ENCODE measurements at regions not wholly inside any gene's neighbourhood (a gene's known extent, or its start where the extent isn't known, plus 50 kb on each side); places are given as distances from the start of the nearest gene placed in this dataset.

DNA sequence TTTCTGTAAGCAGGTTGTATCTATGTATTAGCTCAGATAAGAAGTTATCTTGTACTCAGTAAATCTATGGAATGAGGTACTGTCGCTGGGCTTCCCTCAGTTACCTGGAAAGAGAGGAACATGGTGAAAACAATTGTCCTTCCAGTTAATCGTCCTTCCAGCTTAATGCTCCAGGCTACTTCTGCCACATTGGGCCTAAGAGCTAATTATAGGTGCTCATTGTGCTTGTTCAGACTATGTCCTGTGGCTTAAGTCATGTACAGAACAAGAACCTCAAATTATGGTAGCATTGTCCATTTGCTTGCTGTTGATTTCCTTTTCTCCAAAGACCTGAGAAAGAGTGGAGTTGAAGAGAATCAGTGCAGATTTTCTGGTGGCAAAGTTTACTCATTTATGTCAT is 86.1 kb upstream of the MBL2 start:
- H3K36me3 ChIP-seq (ENCODE audit: control insufficient read depth, insufficient read depth, low read length) = no peaks in the 10 kb centered on the region
- no peak overlapping the region for H3K4me3 ChIP-seq (ENCODE audit: low read depth, low read length)
- no peak overlapping the region for H3K27ac Mint-ChIP-seq (ENCODE audit: unreplicated experiment)
- BruUV-seq (replicated peaks) = no TSS peak
- no peak for DNase-seq
- ChIA-PET POLR2A (no interaction called here), CTCF (no interaction called here)
- intact Hi-C loops (cut with micrococcal nuclease; ENCODE audit: unreplicated experiment) = no loop called here
- no peaks in the 10 kb centered on the region for H3K9me3 Mint-ChIP-seq (ENCODE audit: unreplicated experiment)
- H3K27me3 Mint-ChIP-seq (ENCODE audit: insufficient read depth, unreplicated experiment) = no peaks in the 10 kb centered on the region
- H3K27me3 ChIP-seq (replicated peaks; ENCODE audit: control insufficient read depth, insufficient read depth, low read length) = no peaks in the 10 kb centered on the region
- no peaks in the 10 kb centered on the region for H3K9me3 ChIP-seq
- TF ChIP-seq, protein P1, sequence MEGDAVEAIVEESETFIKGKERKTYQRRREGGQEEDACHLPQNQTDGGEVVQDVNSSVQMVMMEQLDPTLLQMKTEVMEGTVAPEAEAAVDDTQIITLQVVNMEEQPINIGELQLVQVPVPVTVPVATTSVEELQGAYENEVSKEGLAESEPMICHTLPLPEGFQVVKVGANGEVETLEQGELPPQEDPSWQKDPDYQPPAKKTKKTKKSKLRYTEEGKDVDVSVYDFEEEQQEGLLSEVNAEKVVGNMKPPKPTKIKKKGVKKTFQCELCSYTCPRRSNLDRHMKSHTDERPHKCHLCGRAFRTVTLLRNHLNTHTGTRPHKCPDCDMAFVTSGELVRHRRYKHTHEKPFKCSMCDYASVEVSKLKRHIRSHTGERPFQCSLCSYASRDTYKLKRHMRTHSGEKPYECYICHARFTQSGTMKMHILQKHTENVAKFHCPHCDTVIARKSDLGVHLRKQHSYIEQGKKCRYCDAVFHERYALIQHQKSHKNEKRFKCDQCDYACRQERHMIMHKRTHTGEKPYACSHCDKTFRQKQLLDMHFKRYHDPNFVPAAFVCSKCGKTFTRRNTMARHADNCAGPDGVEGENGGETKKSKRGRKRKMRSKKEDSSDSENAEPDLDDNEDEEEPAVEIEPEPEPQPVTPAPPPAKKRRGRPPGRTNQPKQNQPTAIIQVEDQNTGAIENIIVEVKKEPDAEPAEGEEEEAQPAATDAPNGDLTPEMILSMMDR (IDR thresholded peaks at IDR 0.05; ENCODE audit: insufficient read depth in 1 of 2, low read depth in 1 of 2, low read length in 1 of 2, severe bottlenecking in 1 of 2, unreplicated experiment in 1 of 2) = no peak
- no peak overlapping the region for H3K4me3 Mint-ChIP-seq (ENCODE audit: unreplicated experiment)
- no peaks in the 10 kb centered on the region; the same call in 1 of the 2 replicates for H3K4me1 ChIP-seq
- no peaks in the 10 kb centered on the region for H3K36me3 Mint-ChIP-seq (ENCODE audit: insufficient read depth, unreplicated experiment)
- no peaks in the 10 kb centered on the region for H3K4me1 Mint-ChIP-seq (ENCODE audit: low read depth, unreplicated experiment)

DNA sequence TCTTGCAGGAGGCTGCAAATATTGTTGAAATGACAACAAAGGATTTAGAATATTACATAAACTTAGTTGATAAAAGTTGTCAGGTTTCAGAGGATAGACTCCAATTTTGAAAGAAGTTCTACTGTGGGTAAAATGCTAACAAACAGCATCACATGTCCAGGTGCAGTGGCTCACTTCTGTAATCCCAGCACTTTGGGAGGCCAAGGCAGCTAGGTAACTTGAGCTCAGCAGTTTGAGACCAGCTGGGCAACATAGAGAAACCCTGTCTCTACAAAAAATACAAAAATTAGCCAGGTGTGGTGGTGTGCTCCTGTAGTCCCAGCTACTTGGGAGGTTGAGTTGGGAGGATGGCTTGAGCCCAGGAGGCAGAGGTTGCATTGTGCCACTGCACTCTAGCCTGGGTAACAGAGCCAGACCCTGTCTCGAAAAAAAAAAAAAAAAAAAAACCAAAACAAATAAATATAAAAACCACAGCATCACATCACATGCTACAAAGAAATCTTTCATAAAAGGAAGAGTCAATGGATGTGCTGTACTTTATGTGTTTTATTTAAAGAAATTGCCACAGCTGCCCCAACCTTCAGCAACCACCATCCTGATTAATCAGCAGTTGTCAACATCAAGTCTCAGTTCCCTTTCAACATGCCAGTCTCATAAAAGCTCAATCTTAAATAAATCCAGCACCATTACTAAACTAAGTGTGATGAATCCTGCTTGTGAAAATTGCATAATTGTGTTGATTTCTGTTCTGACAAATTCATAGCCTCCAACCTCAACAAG is 83.2 kb upstream of the MBL2 start:
- ChIA-PET POLR2A (no interaction called here), CTCF (no interaction called here)
- H3K36me3 ChIP-seq (ENCODE audit: control insufficient read depth, insufficient read depth, low read length) = no peaks in the 10 kb centered on the region
- Mint-ChIP-seq H3K9me3 (ENCODE audit: unreplicated experiment) (no peaks in the 10 kb centered on the region), H3K36me3 (ENCODE audit: insufficient read depth, unreplicated experiment) (no peaks in the 10 kb centered on the region), H3K27ac (ENCODE audit: unreplicated experiment) (no peak overlapping the region), H3K4me3 (ENCODE audit: unreplicated experiment) (no peak overlapping the region), H3K4me1 (ENCODE audit: low read depth, unreplicated experiment) (no peaks in the 10 kb centered on the region), H3K27me3 (ENCODE audit: insufficient read depth, unreplicated experiment) (no peaks in the 10 kb centered on the region)
- DNase-seq = no peak
- TF ChIP-seq, protein P1 (IDR thresholded peaks at IDR 0.05; ENCODE audit: insufficient read depth in 1 of 2, low read depth in 1 of 2, low read length in 1 of 2, severe bottlenecking in 1 of 2, unreplicated experiment in 1 of 2) = no peak
- H3K4me1 ChIP-seq = no peaks in the 10 kb centered on the region
- H3K9me3 ChIP-seq = no peaks in the 10 kb centered on the region
- intact Hi-C loops (cut with micrococcal nuclease; ENCODE audit: unreplicated experiment) = no loop called here
- H3K27me3 ChIP-seq (replicated peaks; ENCODE audit: control insufficient read depth, insufficient read depth, low read length) = no peaks in the 10 kb centered on the region
- no peak overlapping the region for H3K4me3 ChIP-seq (ENCODE audit: low read depth, low read length)
- BruUV-seq (replicated peaks) = no TSS peak

DNA sequence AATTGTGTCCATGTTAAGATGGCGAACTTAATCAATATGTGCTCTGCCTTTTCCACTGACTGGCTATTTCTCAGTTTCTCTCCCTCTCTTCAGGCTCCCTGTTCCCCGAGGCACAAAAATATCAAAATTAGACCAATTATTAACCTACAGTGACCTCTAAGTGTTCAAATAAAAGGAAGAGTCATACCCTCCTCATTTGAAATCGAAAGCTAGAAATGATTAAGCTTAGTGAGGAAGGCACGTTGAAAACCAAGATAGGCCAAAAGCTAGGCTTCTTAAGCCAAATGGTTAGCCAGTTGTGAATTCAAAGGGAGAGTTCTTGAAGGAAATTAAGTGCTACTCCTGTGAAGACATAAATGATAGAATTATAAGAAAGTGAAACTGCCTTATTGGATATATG is 81.1 kb upstream of the MBL2 start:
- Mint-ChIP-seq H3K4me3 (ENCODE audit: unreplicated experiment) (no peak overlapping the region), H3K27me3 (ENCODE audit: insufficient read depth, unreplicated experiment) (no peaks in the 10 kb centered on the region), H3K4me1 (ENCODE audit: low read depth, unreplicated experiment) (no peaks in the 10 kb centered on the region), H3K9me3 (ENCODE audit: unreplicated experiment) (peaks cover 7% of the 10 kb centered on the region), H3K27ac (ENCODE audit: unreplicated experiment) (no peak overlapping the region), H3K36me3 (ENCODE audit: insufficient read depth, unreplicated experiment) (no peaks in the 10 kb centered on the region)
- H3K4me3 ChIP-seq (ENCODE audit: low read depth, low read length) = no peak overlapping the region
- intact Hi-C loops (cut with micrococcal nuclease; ENCODE audit: unreplicated experiment) = no loop called here
- ChIA-PET CTCF (interaction anchor here (0.8 kb wide), 1 partner anchor 36 kb away, joined by 3 read pairs; no protein-coding TSS in a partner anchor), POLR2A (no interaction called here)
- H3K4me1 ChIP-seq = no peaks in the 10 kb centered on the region
- H3K9me3 ChIP-seq = no peaks in the 10 kb centered on the region
- TF ChIP-seq, protein P1 (IDR thresholded peaks at IDR 0.05; ENCODE audit: insufficient read depth in 1 of 2, low read depth in 1 of 2, low read length in 1 of 2, severe bottlenecking in 1 of 2, unreplicated experiment in 1 of 2) = no peak
- no TSS peak for BruUV-seq (replicated peaks)
- no peaks in the 10 kb centered on the region for H3K27me3 ChIP-seq (replicated peaks; ENCODE audit: control insufficient read depth, insufficient read depth, low read length)
- no peaks in the 10 kb centered on the region for H3K36me3 ChIP-seq (ENCODE audit: control insufficient read depth, insufficient read depth, low read length)
- no peak for DNase-seq
